NCI-H2081 treated with DMSO at 0.1 percent for 48 hours (cell line): ENCODE measurements at regions not wholly inside any gene's neighbourhood (a gene's known extent, or its start where the extent isn't known, plus 50 kb on each side); places are given as distances from the start of the nearest gene placed in this dataset.

Source experiments
- DNase-seq: peaks from one replicate; lab custom pipeline; 2025; lab: John Stamatoyannopoulos, UW

DNA sequence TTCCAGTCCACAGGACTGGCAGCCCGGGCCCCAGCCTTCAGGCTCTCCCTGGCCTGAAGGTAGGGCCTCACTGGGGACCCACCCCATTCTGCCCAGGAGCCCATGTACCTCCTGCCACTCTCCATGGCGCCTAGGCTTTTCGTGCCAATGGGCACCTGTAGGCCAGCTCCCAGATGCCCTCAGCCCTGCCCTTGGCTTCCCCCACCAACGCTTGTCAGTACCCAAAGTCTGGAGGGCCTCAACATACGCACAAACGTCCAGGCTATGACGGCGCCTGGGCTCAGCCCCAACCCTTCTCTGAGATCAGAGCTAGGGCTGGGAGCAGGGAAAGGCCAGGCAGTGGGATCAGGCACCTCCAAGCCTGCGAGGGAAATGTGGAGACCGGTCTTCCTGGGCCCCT, 816.9 kb upstream of the LUZP2 start:
- DNase-seq: no peak

DNA sequence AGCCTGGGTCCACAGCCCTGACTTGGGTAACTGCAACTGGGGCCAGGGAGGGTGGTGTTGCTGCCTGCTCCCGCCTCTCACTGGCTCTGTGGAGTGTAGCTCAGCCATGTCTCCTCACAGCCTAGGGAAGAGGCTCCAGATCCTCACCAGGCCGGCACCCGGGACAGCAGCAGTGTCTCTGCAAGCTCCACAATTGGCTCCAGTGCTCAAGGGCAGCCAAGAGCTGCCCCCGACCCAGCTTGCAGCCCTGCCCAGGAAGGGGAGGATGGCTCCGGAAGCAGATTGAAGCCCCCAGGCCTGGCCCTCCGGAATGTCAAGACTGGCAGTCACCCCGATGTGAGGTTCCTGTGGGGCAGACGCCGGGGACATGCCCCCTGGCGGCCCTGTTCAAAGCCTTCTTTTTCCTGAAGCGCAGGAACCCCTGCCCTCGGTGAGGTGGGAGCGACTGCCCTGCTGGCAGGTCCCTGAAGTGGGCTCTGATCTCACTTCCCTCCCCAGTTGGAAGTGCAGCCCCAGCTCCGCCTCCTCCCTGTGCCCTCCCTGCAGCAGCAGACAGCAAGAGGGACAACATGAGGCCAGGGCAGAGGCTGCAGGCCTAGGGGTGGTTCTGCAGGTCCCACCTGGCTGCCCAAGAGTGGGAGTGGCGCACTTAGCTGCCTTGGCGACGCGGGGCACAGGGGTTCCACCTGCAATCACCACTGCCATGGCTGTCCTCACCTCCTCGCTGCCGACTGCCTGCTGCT, 816.2 kb upstream of the LUZP2 start:
- no peak for DNase-seq

DNA sequence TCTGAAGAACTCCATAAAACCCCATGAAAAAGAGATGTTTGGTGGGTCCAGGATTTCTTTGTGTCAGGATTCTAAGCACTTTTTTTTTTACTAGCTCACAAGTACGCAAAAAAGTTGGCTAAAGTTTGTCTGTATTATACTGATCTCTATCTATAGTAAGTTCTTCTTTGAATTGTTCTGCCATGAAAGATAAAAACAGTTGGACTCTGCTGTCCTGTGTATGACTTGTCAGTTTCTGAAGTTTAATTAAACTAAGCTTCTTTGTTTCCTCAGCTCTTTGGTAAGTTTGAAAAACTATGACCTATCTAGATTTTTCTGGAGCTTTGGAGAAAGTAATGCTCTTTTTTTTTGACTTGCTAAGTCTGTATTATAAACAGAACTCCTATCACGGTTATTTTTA, 812.2 kb upstream of the LUZP2 start:
- DNase-seq: no peak

DNA sequence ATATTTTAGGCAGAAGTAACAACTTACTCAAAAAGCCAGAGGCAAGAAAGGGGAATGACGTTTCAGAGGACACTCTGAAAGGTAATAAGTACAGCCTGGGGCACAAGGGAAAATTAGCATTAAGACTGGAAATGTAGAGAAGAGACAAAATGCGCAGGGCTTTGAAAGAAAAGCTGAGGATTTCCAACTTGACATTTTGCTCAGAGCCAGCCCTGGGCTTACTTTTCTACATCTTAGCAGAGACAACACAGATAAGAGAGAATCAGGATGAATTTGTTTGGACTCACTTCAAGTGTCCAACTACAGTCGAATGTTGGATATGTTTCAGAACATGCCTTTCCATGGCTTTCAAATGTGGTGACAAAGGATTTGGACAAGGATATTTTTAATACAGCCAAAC, 808.9 kb upstream of the LUZP2 start:
- DNase-seq: no peak

GRCh38 chr11:23688411-23688810, 808.4 kb upstream of the LUZP2 start:
- DNase-seq: no peak

DNA sequence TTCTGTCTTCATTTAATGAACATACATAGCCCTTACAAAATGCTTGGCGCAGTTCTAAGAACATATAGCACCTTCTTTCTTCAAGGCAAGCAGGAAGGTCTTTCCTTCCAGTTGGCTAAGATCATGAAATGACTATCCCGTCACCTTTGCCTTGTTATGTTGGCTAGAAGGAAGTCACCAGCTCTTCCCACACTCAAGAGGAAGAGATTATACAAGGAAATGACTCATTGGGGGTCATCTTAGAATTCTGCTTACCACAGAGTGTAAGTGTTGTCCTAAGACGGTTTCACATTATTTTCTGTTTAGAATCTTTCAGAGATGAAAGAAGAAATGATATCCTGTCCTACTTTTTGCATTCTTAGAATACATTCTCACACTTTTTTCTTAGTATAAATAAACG, 808.0 kb upstream of the LUZP2 start:
- DNase-seq: no peak

DNA sequence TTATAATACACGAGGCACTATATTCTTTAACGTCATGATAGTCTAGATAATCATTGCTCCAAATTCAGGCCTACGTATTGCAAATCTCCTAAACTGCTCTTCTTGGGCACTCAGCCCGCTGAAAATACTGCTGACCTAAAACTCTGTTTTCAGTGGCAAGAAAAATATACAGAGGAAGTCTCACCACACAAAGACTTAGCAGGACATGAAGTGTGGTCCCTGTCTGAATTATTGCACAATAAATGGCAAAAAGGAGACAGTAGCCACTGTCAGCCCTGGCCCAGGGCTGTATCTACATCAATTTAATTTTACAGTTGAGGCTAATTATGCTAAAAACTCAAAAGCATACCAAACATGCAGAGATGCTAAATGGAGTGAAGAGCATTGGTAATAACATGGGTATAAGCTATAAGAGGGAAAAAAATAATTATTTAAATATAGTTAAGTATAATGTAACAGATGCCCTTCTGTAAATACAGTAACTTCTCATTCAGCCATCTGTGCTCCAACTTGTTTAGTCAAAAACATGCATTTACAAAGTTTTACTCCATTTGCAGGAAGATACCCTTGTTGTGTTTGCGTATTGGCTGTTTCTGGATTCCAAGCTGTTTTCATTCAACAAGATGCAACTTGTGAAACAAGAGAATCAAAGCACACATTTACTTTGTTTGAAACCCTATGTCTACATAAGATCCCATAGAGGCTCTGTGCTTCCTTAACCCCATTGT, 800.0 kb upstream of the LUZP2 start:
- no peak for DNase-seq

DNA sequence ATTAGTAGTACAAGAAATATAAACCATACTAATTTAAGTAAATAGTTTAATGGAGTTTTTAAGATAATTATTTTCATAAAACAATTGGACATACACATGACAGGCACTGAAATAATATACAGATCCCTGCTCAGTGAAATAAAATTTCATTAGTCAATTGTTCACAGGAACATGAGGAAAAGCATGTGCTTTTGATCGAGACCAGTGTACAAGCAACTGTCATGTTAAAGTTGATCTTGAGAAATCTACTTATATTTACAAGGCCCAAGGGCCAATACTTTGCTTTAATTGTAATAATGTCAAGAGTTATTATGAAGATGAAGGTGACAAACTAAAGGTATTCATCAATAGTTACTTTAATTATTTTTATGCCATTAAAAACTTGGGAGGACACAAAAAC, 792.7 kb upstream of the LUZP2 start:
- DNase-seq: no peak

DNA sequence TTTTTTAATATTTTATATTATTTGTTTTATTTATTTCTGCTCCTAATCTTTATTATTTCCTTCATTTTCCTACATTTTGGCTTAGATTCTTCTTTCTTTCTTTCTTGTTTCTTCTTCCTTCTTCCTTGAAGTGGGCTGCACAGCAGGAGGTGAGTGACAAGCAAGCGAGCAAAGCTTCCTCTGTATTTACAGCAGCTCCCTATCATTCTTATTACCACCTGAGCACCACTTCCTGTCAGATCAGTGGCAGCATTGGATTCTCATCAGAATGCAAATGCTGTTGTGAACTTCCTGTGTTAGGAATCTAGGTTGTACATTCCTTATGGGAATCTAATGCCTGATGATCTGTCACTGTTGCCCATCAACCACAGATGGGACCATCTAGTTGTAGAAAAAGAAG, 784.9 kb upstream of the LUZP2 start:
- DNase-seq: no peak

DNA sequence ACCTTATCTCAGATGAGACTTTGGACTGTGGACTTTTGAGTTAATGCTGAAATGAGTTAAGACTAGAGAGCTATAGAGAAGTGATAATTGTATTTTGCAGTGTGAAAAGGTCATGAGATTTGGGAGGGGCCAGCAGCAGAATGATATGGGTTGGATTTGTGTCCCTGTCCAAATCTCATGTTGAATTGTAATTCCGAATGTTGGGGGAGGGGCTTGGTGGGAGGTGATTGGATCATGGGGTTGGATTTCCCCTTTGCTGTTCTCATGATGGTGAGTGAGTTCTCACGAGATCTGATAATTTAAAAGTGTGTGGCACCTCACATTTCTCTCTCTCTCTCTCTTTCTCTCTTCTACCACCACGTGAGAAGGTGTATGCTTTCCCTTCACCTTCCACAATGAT, 777.8 kb upstream of the LUZP2 start:
- DNase-seq: no peak

DNA sequence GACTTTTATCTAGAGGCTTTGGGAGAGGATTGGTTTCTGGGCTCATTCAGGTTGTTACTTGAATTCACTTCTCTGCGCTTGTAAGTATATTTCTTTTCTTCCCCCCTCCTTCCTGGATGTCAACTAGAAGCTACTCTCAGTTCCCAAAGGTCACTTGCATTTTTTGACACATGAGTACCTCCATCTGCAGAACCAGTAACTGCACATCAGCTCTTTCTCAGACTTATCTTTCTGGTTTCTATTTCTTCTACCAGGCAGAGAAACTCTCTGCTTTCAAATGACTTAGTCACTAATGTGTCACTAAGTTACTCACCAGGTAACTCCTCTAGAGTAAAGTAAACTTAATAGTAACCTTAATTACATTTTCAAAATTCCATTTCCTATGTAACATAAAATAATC, 773.0 kb upstream of the LUZP2 start:
- DNase-seq: no peak

- DNase-seq: no peak
These were observed 771.1 kb upstream of the LUZP2 start for GRCh38 chr11:23725752-23726151.

DNA sequence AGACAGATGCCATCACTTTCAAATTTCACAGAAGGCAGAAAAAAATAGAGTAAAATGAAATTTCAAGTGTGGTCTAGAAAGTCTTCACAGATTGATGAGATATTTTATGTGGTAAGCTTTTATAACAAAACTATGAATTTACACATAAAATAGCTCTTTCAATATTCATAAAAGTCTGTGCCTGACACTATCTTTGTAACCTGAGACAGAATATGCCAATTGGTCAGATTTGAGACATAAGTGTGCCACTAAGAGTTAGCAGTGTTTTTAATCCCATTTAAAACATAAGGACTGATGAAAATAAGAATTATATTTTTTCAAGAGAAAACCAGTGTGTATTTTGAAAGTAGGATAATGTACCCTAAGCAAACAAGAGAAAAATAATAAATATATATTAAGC, 769.5 kb upstream of the LUZP2 start:
- no peak for DNase-seq

DNA sequence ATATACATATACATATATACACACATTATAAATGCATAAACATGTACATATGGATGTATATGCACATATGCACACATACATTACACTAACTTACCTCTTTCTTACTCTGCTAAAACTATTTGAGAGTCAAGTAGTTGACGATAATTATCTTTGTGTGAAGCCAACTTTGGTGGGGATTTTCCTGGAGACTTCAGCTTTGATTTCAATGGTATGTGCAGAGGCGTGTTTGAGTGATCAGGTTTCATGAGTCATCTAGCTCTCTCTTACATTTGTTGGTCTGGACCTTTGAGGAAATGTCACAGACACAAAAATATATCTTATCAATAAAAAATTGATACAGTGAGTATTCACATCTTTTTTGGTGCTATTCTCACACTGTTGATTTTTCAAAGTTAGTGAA, 769.1 kb upstream of the LUZP2 start:
- DNase-seq: no peak

- no peak for DNase-seq
These were observed 767.8 kb upstream of the LUZP2 start for GRCh38 chr11:23729088-23729487.

DNA sequence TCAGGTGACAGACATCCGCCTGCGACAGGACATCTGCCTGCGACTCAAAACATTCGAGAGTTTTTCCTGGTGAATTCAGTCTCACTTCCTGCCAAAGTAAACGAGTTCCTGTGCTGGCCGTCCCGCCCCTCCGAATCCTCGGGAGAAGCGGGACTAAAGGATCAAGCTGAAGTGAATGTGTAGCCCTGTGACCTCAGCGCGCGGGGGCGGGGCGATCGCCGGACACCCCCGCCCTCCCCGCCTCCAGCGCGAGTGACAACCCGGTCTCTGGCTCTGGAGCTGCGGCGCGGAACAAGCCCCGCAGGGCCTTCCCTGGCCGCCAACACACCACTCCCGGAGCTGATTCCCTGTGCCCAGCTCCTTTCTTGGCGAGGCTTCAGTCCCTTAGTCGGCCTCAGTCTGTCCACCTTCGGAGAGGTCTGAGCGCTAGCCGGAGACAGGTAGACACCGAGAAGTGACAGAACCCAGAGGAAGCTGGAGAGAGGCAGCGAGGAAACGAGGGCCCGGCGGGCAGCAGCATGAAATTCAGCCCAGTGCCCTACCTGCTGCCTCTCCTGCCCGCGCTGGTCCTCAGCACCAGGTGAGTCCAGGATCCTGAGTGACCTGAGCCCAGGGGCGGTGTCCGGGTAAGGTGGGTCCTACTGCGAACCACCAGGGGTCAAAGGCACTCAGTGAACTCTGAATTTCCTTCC, 766.4 kb upstream of the LUZP2 start:
- DNase-seq: no peak

- no peak for DNase-seq
These were observed 764.8 kb upstream of the LUZP2 start for GRCh38 chr11:23732026-23732425.

DNA sequence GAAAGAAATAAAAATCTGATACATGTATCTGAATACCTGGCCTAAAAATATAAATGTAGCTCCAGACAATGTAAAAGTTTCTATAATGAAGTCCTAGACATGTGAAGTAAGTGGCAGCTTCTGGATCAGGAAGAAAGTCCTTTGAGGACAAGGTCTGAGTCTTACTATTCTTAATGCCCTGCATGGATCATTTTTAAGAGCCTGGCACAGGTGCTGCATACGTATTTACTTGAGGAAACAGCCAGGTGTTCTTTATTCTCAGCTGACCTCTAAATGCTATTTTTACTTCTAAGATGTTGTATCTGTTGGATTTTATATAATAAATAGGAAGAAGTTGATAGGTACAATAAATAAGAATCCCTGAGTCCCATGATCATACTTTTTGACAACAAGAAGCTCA, 750.0 kb upstream of the LUZP2 start:
- DNase-seq: no peak

GRCh38 chr11:23749762-23750430, 747.0 kb upstream of the LUZP2 start:
- no peak for DNase-seq

DNA sequence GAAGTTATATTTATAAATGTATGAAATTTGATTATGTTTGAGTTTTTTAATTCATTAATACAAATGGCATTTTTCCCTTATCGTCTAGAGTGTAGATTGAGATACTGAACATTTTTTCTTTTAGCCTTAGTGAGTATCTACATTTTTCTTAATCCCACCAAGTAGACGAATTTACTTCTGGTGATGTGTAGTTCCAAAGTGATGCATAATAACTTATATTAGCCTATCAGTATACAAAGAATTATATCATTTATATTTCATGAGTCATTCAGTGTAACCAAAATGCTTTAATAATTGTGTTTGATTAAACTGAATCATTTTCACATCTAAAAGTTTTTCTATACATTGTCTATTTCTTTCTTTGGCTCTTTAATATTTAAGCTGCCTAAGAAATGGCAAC, 745.6 kb upstream of the LUZP2 start:
- no peak for DNase-seq

GRCh38 chr11:23755076-23755475, 741.8 kb upstream of the LUZP2 start:
- DNase-seq: no peak

DNA sequence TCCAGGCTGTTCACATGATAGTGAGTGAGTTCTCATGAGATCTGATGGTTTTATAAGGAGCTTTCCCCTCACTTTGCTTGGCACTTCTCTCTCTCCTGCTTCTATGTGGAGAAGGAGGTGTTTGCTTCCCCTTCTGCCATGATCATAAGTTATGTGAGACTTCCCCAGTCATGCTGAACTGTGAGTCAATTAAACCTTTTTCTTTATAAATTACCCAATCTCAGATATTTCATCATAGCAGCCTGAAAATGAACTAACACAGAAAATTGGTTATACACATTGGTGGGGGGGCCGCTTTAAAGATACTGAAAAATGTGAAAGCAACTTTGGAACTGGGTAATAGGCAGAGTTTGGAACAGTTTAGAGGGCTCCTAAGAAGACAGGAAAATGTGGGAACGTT, 741.1 kb upstream of the LUZP2 start:
- no peak for DNase-seq

- no peak for DNase-seq
These were observed 737.4 kb upstream of the LUZP2 start for GRCh38 chr11:23759489-23759888.
